Fibroblast of mammary gland (primary cell): ENCODE measurements at regions not wholly inside any gene's neighbourhood (a gene's known extent, or its start where the extent isn't known, plus 50 kb on each side); places are given as distances from the start of the nearest gene placed in this dataset.
"Not testable (repeated sequence)": the region's sequence is repeated elsewhere in the genome, so short reads cannot be mapped to it uniquely, and the experiment has no call there.

Experiments
- DNase-seq: peaks from one replicate; pipeline ENCODE4 v3.0.0-alpha.2; 2010; ENCODE audit warnings: low read depth
- H3K4me3 ChIP-seq: 2 replicates; pipeline ENCODE4 v1.5.1; 2011; ENCODE audit warnings: low read depth, mild to moderate bottlenecking, low read length, moderate library complexity; ENCODE audit not compliant: control insufficient read depth
- CTCF ChIP-seq: conservative IDR thresholded peaks from 2 replicates; pipeline ENCODE4 v1.5.1; 2011; ENCODE audit warnings: low read depth, low read length, inconsistent platforms; ENCODE audit not compliant: control insufficient read depth, insufficient read depth

- no peak for TF ChIP-seq CTCF
- DNase-seq: no peak
- H3K4me3 ChIP-seq: no peak overlapping the region
These were observed 325.4 kb upstream of the SFSWAP start for GRCh38 chr12:131385313-131386166.

GRCh38 chr12:131386167-131386521 lies 324.7 kb upstream of the SFSWAP start:
- DNase-seq: no peak
- no peak for TF ChIP-seq CTCF

GRCh38 chr12:131386781-131387180 lies 324.1 kb upstream of the SFSWAP start:
- DNase-seq: no peak
- H3K4me3 ChIP-seq: no peak overlapping the region
- TF ChIP-seq CTCF: no peak

More at GRCh38 chr12:131386167-131386521, 324.7 kb upstream of the SFSWAP start:
- H3K4me3 ChIP-seq: no peak overlapping the region

- no peak for DNase-seq
- TF ChIP-seq CTCF: no peak
- H3K4me3 ChIP-seq: no peak overlapping the region
These were observed 323.4 kb upstream of the SFSWAP start for GRCh38 chr12:131387281-131388163.

- not testable (repeated sequence) for DNase-seq, H3K4me3 ChIP-seq
These were observed 322.5 kb upstream of the SFSWAP start for GRCh38 chr12:131388164-131389053.

GRCh38 chr12:131389054-131390013 lies 321.6 kb upstream of the SFSWAP start:
- DNase-seq: no peak
- no peak overlapping the region for H3K4me3 ChIP-seq
- no peak for TF ChIP-seq CTCF
